Heart right ventricle (tissue), 16 donors: ENCODE measurements at regions not wholly inside any gene's neighbourhood (a gene's known extent, or its start where the extent isn't known, plus 50 kb on each side); places are given as distances from the start of the nearest gene placed in this dataset.
"Not testable (repeated sequence)": the region's sequence is repeated elsewhere in the genome, so short reads cannot be mapped to it uniquely, and the experiment has no call there.

Experiments
- ATAC-seq, 8 donors: fragments of 200-7000 bp; cut with Tn5 transposase; one replicate each; pipeline ENCODE4 v1.9.1; 2020; ENCODE audit warnings: mild to moderate bottlenecking in 8 of 8, moderate library complexity in 8 of 8, moderate number of reproducible peaks in 1 of 8
- DNase-seq, 2 donors: peaks; one replicate each; pipeline ENCODE4 v3.0.0-alpha.2; 2020
- H3K27ac ChIP-seq, 10 donors: fragments of 200-600 bp; sonication (generic) in 2 of 10; one replicate each; pipeline versions ENCODE4 v1.5.0 to v1.8.0; 2020 to 2022; ENCODE audit warnings: mild to moderate bottlenecking in 3 of 10
- H3K27me3 ChIP-seq, 7 donors: fragments of 200-600 bp; one replicate each; pipeline ENCODE4 v1.8.0; 2021 to 2022; ENCODE audit warnings: mild to moderate bottlenecking in 2 of 7
- H3K36me3 ChIP-seq, 9 donors: fragments of 200-600 bp; sonication (generic) in 1 of 9; one replicate each; pipeline versions ENCODE4 v1.5.0 to v1.8.0; 2020 to 2022; ENCODE audit warnings: mild to moderate bottlenecking in 2 of 9
- H3K4me1 ChIP-seq, 9 donors: fragments of 200-600 bp; sonication (generic) in 1 of 9; one replicate each; pipeline versions ENCODE4 v1.5.0 to v1.8.0; 2020 to 2022; ENCODE audit warnings: mild to moderate bottlenecking in 4 of 9
- H3K4me3 ChIP-seq, 10 donors: fragments of 200-600 bp; sonication (generic) in 2 of 10; one replicate each; pipeline versions ENCODE4 v1.5.0 to v1.8.0; 2020 to 2022; ENCODE audit warnings: mild to moderate bottlenecking in 7 of 10, moderate library complexity in 2 of 10
- H3K9me3 ChIP-seq, 11 donors: fragments of 200-600 bp in 10 of 11; sonication (generic) in 2 of 11; one replicate each; pipeline versions ENCODE4 v1.5.0 to v1.8.0; 2013 to 2022; ENCODE audit warnings: mild to moderate bottlenecking in 2 of 11, control low read depth in 1 of 11, moderate library complexity in 1 of 11
- CTCF ChIP-seq, 9 donors: fragments of 200-600 bp; sonication (generic) in 2 of 9; IDR thresholded peaks; one replicate each; pipeline versions ENCODE4 v1.5.0 to v1.8.0; 2021 to 2022; ENCODE audit warnings: antibody characterized with exemption in 9 of 9, mild to moderate bottlenecking in 5 of 9, moderate library complexity in 1 of 9
- WGBS, 2 donors: extraction: QIAGEN DNeasy Blood & Tissue Kit; methylation state at CpG; one replicate each; pipeline ENCODE4 v1.1.7; 2013; ENCODE audit warnings: inconsistent platforms in 1 of 2; 5-methylcytosine and 5-hydroxymethylcytosine counted together
- intact Hi-C, 10 donors: fragments of 100-400 bp; cut with DNase I; formaldehyde crosslinking; loops; one replicate each; pipeline versions ENCODE4 v1.11.1 to v1.14.2; 2022
- donor health status: Arrhythmogenic right ventricular cardiomyopathy.
- donor health status: ischemic (EF 13 %, LVEDD 7.1; RV severe dilation, severe dysfunction).
- donor health status: healthy with polysubstance abuse.
- donor health status: DM: no; HTN: yes; CAD: no.
- donor health status: DM: no; HTN: no; CAD: no.
- donor health status: ischemic (EF 25% LVEDD 6.9; RV normal size, moderate dysfunction).
- donor health status: ischemic (EF 25% LVEDD 5.7; RV mildly dilated, moderate dysfunction).
- donor health status: healthy.
- donor health status: DM: yes; HTN: yes; CAD: no.
- donor health status: Ischemic cardiomyopathy.
- donor health status: ischemic (EF 35%, LVEDD 5.7; RV mildly dilated, moderate dysfunction).
- donor health status: nonischemic (EF 11% LVEDD 7.7; RV severe dilation, severe dysfunction).
- donor health status: DM: yes; HTN: yes; CAD: no.
- donor health status: PGD.
- donor health status: ischemic (EF 29% LVEDD 5.4; RV normal size, mild dysfunction).
- donor health status: nonischemic (EF 23%, LVEDD 6.1; RV moderate dilation, normal function).

GRCh38 chr14:105702275-105702817 is 176.0 kb downstream of the TMEM121 start:
- H3K27ac ChIP-seq, result no peak overlapping the region
- no peak overlapping the region for H3K4me3 ChIP-seq
- ATAC-seq (no peak), DNase-seq (no peak)
- intact Hi-C loops, result no loop called here
- H3K36me3 ChIP-seq, result no peaks in the 10 kb centered on the region
- H3K4me1 ChIP-seq, result no peaks in the 10 kb centered on the region
- H3K9me3 ChIP-seq, result no peaks in the 10 kb centered on the region
- peaks cover 0 to 9% (median 0%) of the 10 kb centered on the region in 7 donors for H3K27me3 ChIP-seq
- TF ChIP-seq CTCF (IDR thresholded peaks at IDR 0.05), result no peak
- 37 to 58% methylated on average over 2 of the region's 2 CpGs for WGBS, 2 donors

- intact Hi-C loops, H3K9me3 ChIP-seq, H3K4me3 ChIP-seq, ATAC-seq, H3K4me1 ChIP-seq, H3K27me3 ChIP-seq, DNase-seq, H3K27ac ChIP-seq, H3K36me3 ChIP-seq: not testable (repeated sequence)
- 36 to 38% methylated on average over 6 of the region's 8 CpGs for WGBS, 2 donors
Observed at GRCh38 chr14:105703044-105703665, 176.8 kb downstream of the TMEM121 start.

GRCh38 chr14:105704091-105704490 is 177.7 kb downstream of the TMEM121 start:
- H3K9me3 ChIP-seq, DNase-seq, intact Hi-C loops, H3K36me3 ChIP-seq, H3K27ac ChIP-seq, ATAC-seq, H3K27me3 ChIP-seq, H3K4me3 ChIP-seq, H3K4me1 ChIP-seq: not testable (repeated sequence)
- 87 to 94% methylated on average over 3 to 8 of the region's 10 CpGs for WGBS, 2 donors

- intact Hi-C loops, H3K4me1 ChIP-seq, H3K9me3 ChIP-seq, ATAC-seq, H3K4me3 ChIP-seq, H3K27ac ChIP-seq, H3K27me3 ChIP-seq, H3K36me3 ChIP-seq, DNase-seq: not testable (repeated sequence)
- 69 to 81% methylated on average over 3 to 4 of the region's 10 CpGs for WGBS, 2 donors
Observed at GRCh38 chr14:105704492-105704891, 178.1 kb downstream of the TMEM121 start.

GRCh38 chr14:105705512-105705861 is 179.1 kb downstream of the TMEM121 start:
- 82 to 84% methylated on average over 4 of the region's 4 CpGs for WGBS, 2 donors
- not testable (repeated sequence) for H3K9me3 ChIP-seq, H3K27me3 ChIP-seq, H3K4me1 ChIP-seq, H3K27ac ChIP-seq, ATAC-seq, DNase-seq, H3K36me3 ChIP-seq, H3K4me3 ChIP-seq
- intact Hi-C loops, result loop anchor here in 5 of 10 donors (5.0 kb wide), 1 partner anchor 118 kb away; no protein-coding TSS in a partner anchor

- not testable (repeated sequence) for H3K36me3 ChIP-seq, H3K4me3 ChIP-seq, H3K27me3 ChIP-seq, H3K9me3 ChIP-seq, H3K4me1 ChIP-seq, H3K27ac ChIP-seq, DNase-seq
- WGBS, 2 donors, result 49 to 71% methylated on average over 10 to 12 of the region's 12 CpGs
- ATAC-seq, result peak in 2 of 8 donors; percentile 10 to 19
- intact Hi-C loops, result loop anchor here in 5 of 10 donors (5.0 kb wide), 1 partner anchor 119 kb away; no protein-coding TSS in a partner anchor
Observed at GRCh38 chr14:105705862-105706700, 179.7 kb downstream of the TMEM121 start.

- not testable (repeated sequence) for H3K27me3 ChIP-seq, H3K4me1 ChIP-seq, H3K4me3 ChIP-seq, H3K36me3 ChIP-seq, DNase-seq, H3K9me3 ChIP-seq, ATAC-seq, H3K27ac ChIP-seq
- WGBS, 2 donors, result 18 to 74% methylated on average over 1 to 5 of the region's 8 CpGs
- intact Hi-C loops, result loop anchor here in 5 of 10 donors (5.0 kb wide), 1 partner anchor 119 kb away; no protein-coding TSS in a partner anchor
Observed at GRCh38 chr14:105706701-105707019, 180.3 kb downstream of the TMEM121 start.

GRCh38 chr14:105707099-105707498 is 180.7 kb downstream of the TMEM121 start:
- intact Hi-C loops, result loop anchor here in 5 of 10 donors (5.0 kb wide), 1 partner anchor 120 kb away; no protein-coding TSS in a partner anchor
- H3K4me3 ChIP-seq, H3K4me1 ChIP-seq, H3K36me3 ChIP-seq, H3K27me3 ChIP-seq, DNase-seq, H3K9me3 ChIP-seq, H3K27ac ChIP-seq: not testable (repeated sequence)
- ATAC-seq, result peak in 2 of 8 donors; percentile 6 to 20
- WGBS, 2 donors, result 87 to 92% methylated on average over 21 to 23 of the region's 23 CpGs

- 85 to 90% methylated on average over 18 of the region's 18 CpGs for WGBS, 2 donors
- intact Hi-C loops, result loop anchor here in 5 of 10 donors (5.0 kb wide), 1 partner anchor 120 kb away; no protein-coding TSS in a partner anchor
- DNase-seq, result not testable (repeated sequence)
Observed at GRCh38 chr14:105707723-105708151, 181.4 kb downstream of the TMEM121 start.

More at GRCh38 chr14:105707723-105708151, 181.4 kb downstream of the TMEM121 start:
- not testable (repeated sequence) for H3K27ac ChIP-seq, H3K4me1 ChIP-seq, H3K4me3 ChIP-seq, H3K36me3 ChIP-seq, H3K27me3 ChIP-seq, H3K9me3 ChIP-seq, ATAC-seq
